Fibroblast of villous mesenchyme (primary cell): ENCODE measurements at regions not wholly inside any gene's neighbourhood (a gene's known extent, or its start where the extent isn't known, plus 50 kb on each side); places are given as distances from the start of the nearest gene placed in this dataset.
"Not testable (repeated sequence)": the region's sequence is repeated elsewhere in the genome, so short reads cannot be mapped to it uniquely, and the experiment has no call there.

ENCODE experiments used
- DNase-seq: peaks from one replicate; pipeline ENCODE4 v3.0.0-alpha.2; 2010; ENCODE audit warnings: low read depth
- H3K4me3 ChIP-seq: 2 replicates; pipeline ENCODE4 v1.5.1; 2011; ENCODE audit warnings: low read depth, mild to moderate bottlenecking, low read length
- TF ChIP-seq, protein P1 (sequence below): IDR thresholded peaks from 2 replicates; pipeline ENCODE4 v1.5.1; 2012; ENCODE audit warnings: low read depth, mild to moderate bottlenecking, low read length; ENCODE audit not compliant: insufficient read depth

- TF ChIP-seq, protein P1, sequence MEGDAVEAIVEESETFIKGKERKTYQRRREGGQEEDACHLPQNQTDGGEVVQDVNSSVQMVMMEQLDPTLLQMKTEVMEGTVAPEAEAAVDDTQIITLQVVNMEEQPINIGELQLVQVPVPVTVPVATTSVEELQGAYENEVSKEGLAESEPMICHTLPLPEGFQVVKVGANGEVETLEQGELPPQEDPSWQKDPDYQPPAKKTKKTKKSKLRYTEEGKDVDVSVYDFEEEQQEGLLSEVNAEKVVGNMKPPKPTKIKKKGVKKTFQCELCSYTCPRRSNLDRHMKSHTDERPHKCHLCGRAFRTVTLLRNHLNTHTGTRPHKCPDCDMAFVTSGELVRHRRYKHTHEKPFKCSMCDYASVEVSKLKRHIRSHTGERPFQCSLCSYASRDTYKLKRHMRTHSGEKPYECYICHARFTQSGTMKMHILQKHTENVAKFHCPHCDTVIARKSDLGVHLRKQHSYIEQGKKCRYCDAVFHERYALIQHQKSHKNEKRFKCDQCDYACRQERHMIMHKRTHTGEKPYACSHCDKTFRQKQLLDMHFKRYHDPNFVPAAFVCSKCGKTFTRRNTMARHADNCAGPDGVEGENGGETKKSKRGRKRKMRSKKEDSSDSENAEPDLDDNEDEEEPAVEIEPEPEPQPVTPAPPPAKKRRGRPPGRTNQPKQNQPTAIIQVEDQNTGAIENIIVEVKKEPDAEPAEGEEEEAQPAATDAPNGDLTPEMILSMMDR = no peak
- no peak overlapping the region for H3K4me3 ChIP-seq
- DNase-seq = no peak
Measured at GRCh38 chr18:30160124-30160523, 882.4 kb downstream of the DSC3 start.

DNA sequence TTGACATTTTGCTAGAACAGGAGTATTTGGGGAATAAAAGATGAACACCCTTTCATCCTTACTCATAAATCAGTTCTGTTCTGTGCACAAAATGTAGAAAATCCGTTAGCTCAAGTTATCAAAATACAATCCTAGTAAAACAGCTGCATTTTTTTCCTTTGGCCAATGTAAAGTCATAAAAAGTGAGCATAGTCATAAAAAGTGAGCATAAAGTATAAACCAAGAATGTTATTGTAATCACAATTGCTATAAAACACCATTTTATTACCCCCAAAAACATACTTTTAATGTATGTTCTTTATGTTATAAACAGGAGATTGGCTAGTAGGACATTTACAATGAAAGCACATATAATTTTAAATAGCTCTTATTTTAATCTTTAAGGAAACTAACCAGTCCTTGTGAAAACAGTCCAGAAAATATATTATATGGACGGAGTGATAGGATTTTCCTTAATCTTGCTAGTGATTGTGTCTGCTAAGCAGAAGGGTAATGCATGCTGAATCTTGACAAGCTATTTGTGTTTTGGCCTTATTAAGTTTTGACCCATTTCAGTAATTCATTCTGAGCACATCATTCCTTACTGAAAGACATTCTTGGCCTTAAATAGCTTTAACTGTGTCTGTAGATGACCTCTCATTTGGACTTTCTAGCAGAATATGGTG is 891.8 kb downstream of the DSC3 start:
- peak; percentile 49 for DNase-seq
- TF ChIP-seq, protein P1 = no peak
- no peak overlapping the region for H3K4me3 ChIP-seq

- no peak for DNase-seq
- H3K4me3 ChIP-seq = no peak overlapping the region
- TF ChIP-seq, protein P1 = no peak
Measured at GRCh38 chr18:30149585-30149984, 893.0 kb downstream of the DSC3 start.

- DNase-seq = no peak
- TF ChIP-seq, protein P1 = no peak
- no peak overlapping the region for H3K4me3 ChIP-seq
Measured at GRCh38 chr18:30142870-30143269, 899.7 kb downstream of the DSC3 start.

DNA sequence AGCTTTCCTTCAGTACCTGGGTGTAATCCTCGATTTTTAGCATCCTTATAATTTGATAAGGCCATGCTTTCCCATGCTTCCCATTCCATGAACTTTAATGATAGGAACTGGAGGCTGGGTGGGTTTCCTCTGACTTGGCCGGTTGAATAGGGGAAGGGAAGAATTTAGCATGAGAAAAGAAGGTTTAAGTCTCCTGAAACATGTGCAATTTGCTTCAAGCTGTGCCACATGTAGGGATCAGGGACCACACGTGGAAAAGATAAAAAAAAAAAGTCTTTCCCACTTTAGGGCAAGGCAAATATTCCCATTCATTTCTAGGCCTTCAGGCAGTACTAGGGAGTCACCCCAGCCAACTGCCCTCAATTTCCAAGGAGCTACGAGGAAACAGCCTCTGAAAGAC is 900.3 kb downstream of the DSC3 start:
- DNase-seq = no peak
- no peak overlapping the region for H3K4me3 ChIP-seq
- TF ChIP-seq, protein P1 = no peak

- not testable (repeated sequence) for H3K4me3 ChIP-seq, DNase-seq
Measured at GRCh38 chr18:30141506-30141905, 901.0 kb downstream of the DSC3 start.

DNA sequence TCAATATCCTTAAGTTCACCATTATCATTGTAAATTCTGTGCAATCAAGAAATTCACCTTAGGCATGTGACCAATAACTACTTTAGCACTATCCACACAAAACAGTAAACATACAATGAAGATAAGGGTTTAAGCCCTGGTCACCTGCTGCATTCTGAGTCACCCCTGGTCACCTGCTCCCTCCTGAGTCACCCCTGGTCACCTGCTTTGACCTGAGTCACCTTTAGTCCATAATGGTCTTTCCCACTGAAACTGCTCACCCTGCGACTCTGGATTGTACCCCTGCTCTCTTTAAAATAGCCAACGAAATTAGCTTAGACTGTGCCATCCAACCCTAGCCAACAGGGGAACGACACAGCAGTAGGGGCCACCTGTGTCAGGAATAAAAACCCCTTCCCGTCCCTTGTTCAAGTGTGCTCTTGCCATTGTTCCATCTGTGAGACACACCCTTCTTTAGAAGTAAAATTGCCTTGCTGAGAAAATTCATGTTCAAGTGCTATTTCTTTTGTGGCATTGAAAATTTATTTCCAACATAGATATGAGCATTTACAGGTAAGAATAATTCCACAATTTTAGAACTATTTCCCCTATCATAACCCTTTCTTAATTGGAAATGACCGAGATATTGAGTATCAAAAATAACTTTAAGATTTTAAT is 902.8 kb downstream of the DSC3 start:
- DNase-seq = no peak
- TF ChIP-seq, protein P1 = no peak
- no peak overlapping the region for H3K4me3 ChIP-seq
